ENCODE measurements at regions not wholly inside any gene's neighbourhood (a gene's known extent, or its start where the extent isn't known, plus 50 kb on each side); places are given as distances from the start of the nearest gene placed in this dataset.

DNA sequence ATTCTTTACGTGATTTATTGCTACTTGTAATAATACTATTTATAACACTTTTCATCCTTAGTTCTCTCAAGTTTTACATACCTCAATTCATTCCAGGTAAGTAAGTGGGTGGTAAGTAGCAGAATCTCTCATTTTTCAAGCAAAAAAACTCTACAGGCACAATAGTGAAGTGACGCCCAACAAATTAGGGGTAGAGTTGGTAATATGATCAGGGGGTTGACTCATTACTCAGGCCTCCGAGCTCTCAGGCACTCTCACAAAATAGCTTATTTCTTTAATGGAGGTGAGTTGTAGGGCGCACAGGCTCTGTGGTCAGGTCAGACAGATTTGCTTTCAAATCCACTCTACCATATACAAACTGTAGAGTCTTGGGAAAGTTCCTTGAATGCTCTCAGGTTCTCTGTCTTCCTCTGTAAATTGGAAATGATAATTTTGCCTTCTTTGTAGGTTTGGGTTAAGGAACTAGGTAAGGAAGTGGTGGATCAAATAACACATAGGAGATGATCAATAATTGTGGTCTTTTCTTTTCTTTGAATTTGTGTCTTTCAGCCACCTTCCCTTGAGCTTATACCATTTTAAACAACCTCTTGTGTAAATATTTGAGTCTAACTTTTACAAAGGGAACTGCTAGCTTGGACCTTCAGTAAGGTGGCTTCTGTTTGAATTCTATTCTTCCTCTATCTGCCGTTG, 134.9 kb upstream of the LEF1 start:
- H3K4me1 Mint-ChIP-seq (ENCODE audit: low read depth, unreplicated experiment), result no peaks in the 10 kb centered on the region
- H3K4me3 Mint-ChIP-seq (ENCODE audit: unreplicated experiment), result no peak overlapping the region
- TF ChIP-seq, protein P1, sequence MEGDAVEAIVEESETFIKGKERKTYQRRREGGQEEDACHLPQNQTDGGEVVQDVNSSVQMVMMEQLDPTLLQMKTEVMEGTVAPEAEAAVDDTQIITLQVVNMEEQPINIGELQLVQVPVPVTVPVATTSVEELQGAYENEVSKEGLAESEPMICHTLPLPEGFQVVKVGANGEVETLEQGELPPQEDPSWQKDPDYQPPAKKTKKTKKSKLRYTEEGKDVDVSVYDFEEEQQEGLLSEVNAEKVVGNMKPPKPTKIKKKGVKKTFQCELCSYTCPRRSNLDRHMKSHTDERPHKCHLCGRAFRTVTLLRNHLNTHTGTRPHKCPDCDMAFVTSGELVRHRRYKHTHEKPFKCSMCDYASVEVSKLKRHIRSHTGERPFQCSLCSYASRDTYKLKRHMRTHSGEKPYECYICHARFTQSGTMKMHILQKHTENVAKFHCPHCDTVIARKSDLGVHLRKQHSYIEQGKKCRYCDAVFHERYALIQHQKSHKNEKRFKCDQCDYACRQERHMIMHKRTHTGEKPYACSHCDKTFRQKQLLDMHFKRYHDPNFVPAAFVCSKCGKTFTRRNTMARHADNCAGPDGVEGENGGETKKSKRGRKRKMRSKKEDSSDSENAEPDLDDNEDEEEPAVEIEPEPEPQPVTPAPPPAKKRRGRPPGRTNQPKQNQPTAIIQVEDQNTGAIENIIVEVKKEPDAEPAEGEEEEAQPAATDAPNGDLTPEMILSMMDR (IDR thresholded peaks at IDR 0.05; ENCODE audit: partially characterized antibody, unreplicated experiment), result no peak
- no peaks in the 10 kb centered on the region for H3K36me3 Mint-ChIP-seq (ENCODE audit: unreplicated experiment)
- no peaks in the 10 kb centered on the region for H3K9me3 Mint-ChIP-seq (ENCODE audit: unreplicated experiment)
- no peak for DNase-seq
- no peaks in the 10 kb centered on the region for H3K27me3 Mint-ChIP-seq (ENCODE audit: unreplicated experiment)
- H3K27ac Mint-ChIP-seq (ENCODE audit: unreplicated experiment), result no peak overlapping the region

DNA sequence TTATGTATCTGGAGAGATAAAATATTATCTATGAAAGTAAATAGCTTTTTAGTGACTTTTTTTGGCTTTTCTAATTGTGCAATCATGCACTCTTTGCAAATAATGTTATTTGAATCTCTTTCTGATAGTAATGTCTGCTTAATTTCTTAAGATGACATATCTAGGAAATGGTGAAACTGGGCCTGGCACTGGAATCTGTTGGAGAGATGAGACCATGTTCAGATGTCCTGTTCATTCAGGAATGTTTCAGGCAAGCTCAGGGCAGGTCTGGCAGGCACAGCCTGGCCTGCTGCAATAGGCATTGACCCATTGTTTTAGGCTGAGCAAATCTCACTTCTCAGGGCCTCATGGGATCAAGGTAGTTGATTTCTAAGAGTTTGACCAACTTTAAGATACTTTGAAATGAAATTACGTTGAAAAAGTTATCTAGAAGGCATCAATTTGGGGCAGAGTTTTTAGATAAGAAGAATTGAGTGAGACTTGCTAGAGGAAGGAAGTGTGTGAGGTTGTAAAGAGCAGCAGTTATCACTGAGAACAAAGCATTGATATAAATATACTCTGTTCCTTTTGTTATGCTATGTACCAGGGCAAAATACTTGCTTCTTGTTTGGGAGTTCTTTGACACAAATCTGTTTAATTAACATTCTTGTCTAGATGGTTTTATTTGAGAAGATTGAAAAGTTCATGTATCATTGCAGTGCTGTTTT, 133.0 kb upstream of the LEF1 start:
- Mint-ChIP-seq H3K9me3 (ENCODE audit: unreplicated experiment) (no peaks in the 10 kb centered on the region), H3K4me3 (ENCODE audit: unreplicated experiment) (no peak overlapping the region), H3K4me1 (ENCODE audit: low read depth, unreplicated experiment) (no peaks in the 10 kb centered on the region), H3K36me3 (ENCODE audit: unreplicated experiment) (no peaks in the 10 kb centered on the region), H3K27me3 (ENCODE audit: unreplicated experiment) (no peaks in the 10 kb centered on the region), H3K27ac (ENCODE audit: unreplicated experiment) (no peak overlapping the region)
- no peak for DNase-seq
- TF ChIP-seq, protein P1 (IDR thresholded peaks at IDR 0.05; ENCODE audit: partially characterized antibody, unreplicated experiment), result no peak

DNA sequence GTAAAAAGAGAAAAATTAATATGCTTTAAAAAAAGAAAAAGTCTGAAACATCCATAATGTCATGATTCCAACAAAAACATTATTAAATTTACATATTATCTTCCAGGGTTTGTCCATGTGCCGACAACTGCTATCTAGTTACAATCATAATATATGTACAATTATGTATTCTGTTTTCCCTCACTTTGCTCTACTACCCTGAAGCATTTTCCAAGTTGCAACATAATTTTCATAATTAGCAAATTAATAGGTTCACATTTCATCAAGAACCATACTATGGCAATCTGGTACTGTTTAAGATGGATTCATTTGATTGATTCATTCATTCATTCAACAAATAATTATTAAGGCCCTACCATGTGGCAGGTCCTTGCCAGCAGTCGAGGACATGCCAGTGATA, 128.9 kb upstream of the LEF1 start:
- H3K27me3 Mint-ChIP-seq (ENCODE audit: unreplicated experiment), result no peaks in the 10 kb centered on the region
- H3K27ac Mint-ChIP-seq (ENCODE audit: unreplicated experiment), result no peak overlapping the region
- H3K36me3 Mint-ChIP-seq (ENCODE audit: unreplicated experiment), result no peaks in the 10 kb centered on the region
- no peaks in the 10 kb centered on the region for H3K9me3 Mint-ChIP-seq (ENCODE audit: unreplicated experiment)
- no peak for DNase-seq
- no peaks in the 10 kb centered on the region for H3K4me1 Mint-ChIP-seq (ENCODE audit: low read depth, unreplicated experiment)
- TF ChIP-seq, protein P1 (IDR thresholded peaks at IDR 0.05; ENCODE audit: partially characterized antibody, unreplicated experiment), result no peak
- H3K4me3 Mint-ChIP-seq (ENCODE audit: unreplicated experiment), result no peak overlapping the region

DNA sequence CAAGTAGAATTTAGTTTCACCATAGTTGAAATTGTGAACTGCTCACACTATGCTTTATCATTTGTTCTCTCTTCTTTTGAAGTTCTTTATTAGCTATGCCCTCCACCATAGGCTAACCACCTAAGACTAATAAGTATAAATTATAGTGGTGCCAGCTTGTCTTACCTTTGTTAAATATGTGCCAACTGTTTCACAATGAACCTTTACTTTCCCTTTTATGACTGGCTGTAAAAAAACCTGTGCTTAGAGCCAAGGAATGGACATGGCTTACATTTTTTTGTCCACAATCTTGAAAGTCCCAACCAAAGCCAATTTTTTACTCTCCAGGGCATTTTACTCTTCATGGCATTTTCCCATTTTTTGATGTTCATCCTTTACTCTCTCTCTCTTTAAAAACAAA, 123.5 kb upstream of the LEF1 start:
- H3K4me3 Mint-ChIP-seq (ENCODE audit: unreplicated experiment), result no peak overlapping the region
- no peaks in the 10 kb centered on the region for H3K36me3 Mint-ChIP-seq (ENCODE audit: unreplicated experiment)
- no peaks in the 10 kb centered on the region for H3K27me3 Mint-ChIP-seq (ENCODE audit: unreplicated experiment)
- H3K9me3 Mint-ChIP-seq (ENCODE audit: unreplicated experiment), result no peaks in the 10 kb centered on the region
- H3K4me1 Mint-ChIP-seq (ENCODE audit: low read depth, unreplicated experiment), result no peaks in the 10 kb centered on the region
- H3K27ac Mint-ChIP-seq (ENCODE audit: unreplicated experiment), result no peak overlapping the region
- TF ChIP-seq, protein P1 (IDR thresholded peaks at IDR 0.05; ENCODE audit: partially characterized antibody, unreplicated experiment), result no peak
- DNase-seq, result no peak

DNA sequence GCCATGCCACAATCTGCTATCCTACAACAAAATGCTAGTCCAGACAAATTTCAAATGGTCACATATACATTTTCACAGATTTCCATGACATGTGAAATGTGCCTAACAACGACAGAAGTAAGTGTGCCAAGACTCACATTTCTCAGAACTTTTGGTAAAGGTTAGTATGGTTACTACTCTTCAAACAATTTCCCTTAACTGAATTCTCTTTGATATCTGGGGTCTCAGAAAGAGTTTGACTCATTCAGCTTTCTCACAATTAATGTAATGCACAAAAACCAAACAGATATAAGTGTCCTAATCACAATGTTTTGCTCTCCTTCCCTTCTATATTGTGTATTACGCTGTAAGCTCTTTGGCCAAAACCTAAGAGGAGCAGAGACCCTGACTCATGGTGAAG, 122.4 kb upstream of the LEF1 start:
- Mint-ChIP-seq H3K27me3 (ENCODE audit: unreplicated experiment) (no peaks in the 10 kb centered on the region), H3K27ac (ENCODE audit: unreplicated experiment) (no peak overlapping the region), H3K36me3 (ENCODE audit: unreplicated experiment) (no peaks in the 10 kb centered on the region), H3K4me1 (ENCODE audit: low read depth, unreplicated experiment) (no peaks in the 10 kb centered on the region), H3K4me3 (ENCODE audit: unreplicated experiment) (no peak overlapping the region), H3K9me3 (ENCODE audit: unreplicated experiment) (no peaks in the 10 kb centered on the region)
- no peak for DNase-seq
- TF ChIP-seq, protein P1 (IDR thresholded peaks at IDR 0.05; ENCODE audit: partially characterized antibody, unreplicated experiment), result no peak
